ENCODE measurements at regions not wholly inside any gene's neighbourhood (a gene's known extent, or its start where the extent isn't known, plus 50 kb on each side); places are given as distances from the start of the nearest gene placed in this dataset.

DNA sequence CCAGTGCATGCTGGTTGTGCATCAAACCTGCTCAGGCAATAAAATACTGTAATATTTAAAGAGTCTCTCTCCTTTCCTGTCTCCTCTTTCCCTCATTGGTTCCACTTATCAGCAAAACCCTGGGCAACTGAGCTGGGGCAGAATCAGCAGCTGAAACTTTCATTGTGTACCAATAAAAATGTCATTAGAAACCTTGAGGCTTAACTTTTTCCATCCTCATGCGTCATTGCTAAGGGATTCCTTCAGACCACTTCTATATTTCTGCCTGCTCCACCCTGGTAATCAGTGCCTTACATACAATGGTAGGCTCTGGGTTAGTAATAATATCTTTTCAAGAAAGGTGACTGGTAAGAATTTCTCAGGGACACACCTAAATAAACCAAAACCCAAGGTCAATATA lies 880.3 kb downstream of the RPA4 start:
- ChIA-PET POLR2A (no interaction called here), CTCF (no interaction called here)
- ATAC-seq: no peak
- Histone ChIP-seq H3K4me3 (ENCODE audit: low read depth in 2 of 2, low read length in 2 of 2) (no peak overlapping the region), H3K27me3 (ENCODE audit: control insufficient read depth, insufficient read depth, low read length) (no peaks in the 10 kb centered on the region), H3K4me1 (ENCODE audit: control insufficient read depth, insufficient read depth, low read length) (no peaks in the 10 kb centered on the region), H3K27ac (ENCODE audit: low read length) (no peak overlapping the region), H3K36me3 (ENCODE audit: control insufficient read depth, insufficient read depth, low read length) (no peaks in the 10 kb centered on the region), H3K9me3 (ENCODE audit: control insufficient read depth, insufficient read depth, low read depth, low read length) (no peaks in the 10 kb centered on the region)
- intact Hi-C loops (cut with micrococcal nuclease; ENCODE audit: unreplicated experiment): no loop called here
- no peak for DNase-seq (ENCODE audit: low read depth, low spot score)
- in situ Hi-C loops (cut with HindIII; ENCODE audit: low pct_unique_long_range_greater_than_20kb, low sequenced_read_pairs): no loop called here
- BruUV-seq (replicated peaks): no TSS peak
- TF ChIP-seq, protein P1, sequence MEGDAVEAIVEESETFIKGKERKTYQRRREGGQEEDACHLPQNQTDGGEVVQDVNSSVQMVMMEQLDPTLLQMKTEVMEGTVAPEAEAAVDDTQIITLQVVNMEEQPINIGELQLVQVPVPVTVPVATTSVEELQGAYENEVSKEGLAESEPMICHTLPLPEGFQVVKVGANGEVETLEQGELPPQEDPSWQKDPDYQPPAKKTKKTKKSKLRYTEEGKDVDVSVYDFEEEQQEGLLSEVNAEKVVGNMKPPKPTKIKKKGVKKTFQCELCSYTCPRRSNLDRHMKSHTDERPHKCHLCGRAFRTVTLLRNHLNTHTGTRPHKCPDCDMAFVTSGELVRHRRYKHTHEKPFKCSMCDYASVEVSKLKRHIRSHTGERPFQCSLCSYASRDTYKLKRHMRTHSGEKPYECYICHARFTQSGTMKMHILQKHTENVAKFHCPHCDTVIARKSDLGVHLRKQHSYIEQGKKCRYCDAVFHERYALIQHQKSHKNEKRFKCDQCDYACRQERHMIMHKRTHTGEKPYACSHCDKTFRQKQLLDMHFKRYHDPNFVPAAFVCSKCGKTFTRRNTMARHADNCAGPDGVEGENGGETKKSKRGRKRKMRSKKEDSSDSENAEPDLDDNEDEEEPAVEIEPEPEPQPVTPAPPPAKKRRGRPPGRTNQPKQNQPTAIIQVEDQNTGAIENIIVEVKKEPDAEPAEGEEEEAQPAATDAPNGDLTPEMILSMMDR (IDR thresholded peaks at IDR 0.05): no peak
- TF ChIP-seq, protein P2, sequence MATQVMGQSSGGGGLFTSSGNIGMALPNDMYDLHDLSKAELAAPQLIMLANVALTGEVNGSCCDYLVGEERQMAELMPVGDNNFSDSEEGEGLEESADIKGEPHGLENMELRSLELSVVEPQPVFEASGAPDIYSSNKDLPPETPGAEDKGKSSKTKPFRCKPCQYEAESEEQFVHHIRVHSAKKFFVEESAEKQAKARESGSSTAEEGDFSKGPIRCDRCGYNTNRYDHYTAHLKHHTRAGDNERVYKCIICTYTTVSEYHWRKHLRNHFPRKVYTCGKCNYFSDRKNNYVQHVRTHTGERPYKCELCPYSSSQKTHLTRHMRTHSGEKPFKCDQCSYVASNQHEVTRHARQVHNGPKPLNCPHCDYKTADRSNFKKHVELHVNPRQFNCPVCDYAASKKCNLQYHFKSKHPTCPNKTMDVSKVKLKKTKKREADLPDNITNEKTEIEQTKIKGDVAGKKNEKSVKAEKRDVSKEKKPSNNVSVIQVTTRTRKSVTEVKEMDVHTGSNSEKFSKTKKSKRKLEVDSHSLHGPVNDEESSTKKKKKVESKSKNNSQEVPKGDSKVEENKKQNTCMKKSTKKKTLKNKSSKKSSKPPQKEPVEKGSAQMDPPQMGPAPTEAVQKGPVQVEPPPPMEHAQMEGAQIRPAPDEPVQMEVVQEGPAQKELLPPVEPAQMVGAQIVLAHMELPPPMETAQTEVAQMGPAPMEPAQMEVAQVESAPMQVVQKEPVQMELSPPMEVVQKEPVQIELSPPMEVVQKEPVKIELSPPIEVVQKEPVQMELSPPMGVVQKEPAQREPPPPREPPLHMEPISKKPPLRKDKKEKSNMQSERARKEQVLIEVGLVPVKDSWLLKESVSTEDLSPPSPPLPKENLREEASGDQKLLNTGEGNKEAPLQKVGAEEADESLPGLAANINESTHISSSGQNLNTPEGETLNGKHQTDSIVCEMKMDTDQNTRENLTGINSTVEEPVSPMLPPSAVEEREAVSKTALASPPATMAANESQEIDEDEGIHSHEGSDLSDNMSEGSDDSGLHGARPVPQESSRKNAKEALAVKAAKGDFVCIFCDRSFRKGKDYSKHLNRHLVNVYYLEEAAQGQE (IDR thresholded peaks at IDR 0.05; ENCODE audit: insufficient read depth in 1 of 2, low read depth in 2 of 2, low read length in 1 of 2): no peak
- TF ChIP-seq POLR2AphosphoS5 (IDR thresholded peaks at IDR 0.05; ENCODE audit: low read depth, low read length) (no peak), SIN3A (IDR thresholded peaks at IDR 0.05; ENCODE audit: borderline replicate concordance, insufficient read depth, low read depth, low read length) (no peak), TCF7L2 (IDR thresholded peaks at IDR 0.05; ENCODE audit: low read depth, low read length) (no peak)

GRCh38 chrX:97766501-97767095 lies 882.9 kb downstream of the RPA4 start:
- Histone ChIP-seq H3K4me3 (ENCODE audit: low read depth in 2 of 2, low read length in 2 of 2) (no peak overlapping the region), H3K36me3 (ENCODE audit: control insufficient read depth, insufficient read depth, low read length) (no peaks in the 10 kb centered on the region), H3K27ac (ENCODE audit: low read length) (no peak overlapping the region), H3K9me3 (ENCODE audit: control insufficient read depth, insufficient read depth, low read depth, low read length) (no peaks in the 10 kb centered on the region), H3K27me3 (ENCODE audit: control insufficient read depth, insufficient read depth, low read length) (no peaks in the 10 kb centered on the region), H3K4me1 (ENCODE audit: control insufficient read depth, insufficient read depth, low read length) (no peaks in the 10 kb centered on the region)
- no peak for ATAC-seq
- DNase-seq (ENCODE audit: low read depth, low spot score): no peak
- CTCF ChIA-PET: no interaction called here
- no TSS peak for BruUV-seq (replicated peaks)
- intact Hi-C loops (cut with micrococcal nuclease; ENCODE audit: unreplicated experiment) (no loop called here), in situ Hi-C loops (cut with HindIII; ENCODE audit: low pct_unique_long_range_greater_than_20kb, low sequenced_read_pairs) (no loop called here)
- POLR2A ChIA-PET: no interaction called here
- TF ChIP-seq, protein P2 (IDR thresholded peaks at IDR 0.05; ENCODE audit: insufficient read depth in 1 of 2, low read depth in 2 of 2, low read length in 1 of 2): no peak
- TF ChIP-seq TCF7L2 (IDR thresholded peaks at IDR 0.05; ENCODE audit: low read depth, low read length): no peak
- TF ChIP-seq, protein P1 (IDR thresholded peaks at IDR 0.05): no peak
- TF ChIP-seq SIN3A (IDR thresholded peaks at IDR 0.05; ENCODE audit: borderline replicate concordance, insufficient read depth, low read depth, low read length): no peak
- TF ChIP-seq POLR2AphosphoS5 (IDR thresholded peaks at IDR 0.05; ENCODE audit: low read depth, low read length): no peak
